ENCODE measurements at regions not wholly inside any gene's neighbourhood (a gene's known extent, or its start where the extent isn't known, plus 50 kb on each side); places are given as distances from the start of the nearest gene placed in this dataset.

DNA sequence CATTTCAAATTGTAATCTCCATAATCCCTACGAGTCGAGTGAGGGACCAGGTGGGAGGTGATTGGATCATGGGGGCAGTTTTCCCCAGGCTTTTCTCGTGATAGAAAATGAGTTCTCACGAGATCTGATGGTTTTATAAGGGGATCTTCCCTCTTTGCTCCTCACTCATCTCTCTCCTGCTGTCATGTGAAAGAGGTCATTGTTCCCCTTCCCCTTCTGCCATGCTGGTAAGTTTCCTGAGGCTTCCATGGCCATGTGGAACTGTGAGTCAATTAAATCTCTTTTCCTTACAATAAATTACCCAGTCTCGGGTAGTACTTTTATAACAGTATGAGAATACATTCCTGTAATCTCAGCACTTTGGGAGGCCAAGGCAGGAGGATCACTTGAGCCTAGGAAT lies 76.7 kb upstream of the MARCHF10 start:
- POLR2A ChIA-PET (ENCODE audit: unreplicated experiment) = no interaction called here
- intact Hi-C loops (cut with micrococcal nuclease) = no loop called here

DNA sequence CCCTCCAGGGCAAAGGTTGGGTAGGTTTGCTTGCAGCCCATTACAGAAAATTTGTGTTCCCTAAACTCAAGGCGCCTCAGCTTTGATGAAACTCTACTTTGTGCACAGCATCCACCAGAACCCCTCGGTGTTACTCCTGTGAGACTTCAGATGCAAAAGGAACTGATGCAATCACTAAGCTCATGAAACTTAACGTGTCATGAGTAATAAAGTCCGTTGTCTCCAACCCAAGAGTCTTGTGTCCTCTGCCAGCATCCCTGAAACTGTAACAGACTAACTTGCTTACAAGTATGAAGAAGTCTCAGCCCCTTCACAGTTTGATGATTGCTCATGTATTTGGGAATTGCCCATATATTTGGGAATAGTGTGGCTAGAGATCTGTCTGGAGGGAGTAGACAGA lies 74.8 kb upstream of the MARCHF10 start:
- H3F3A ChIP-seq (ENCODE audit: low read length, unreplicated experiment) = no peaks in the 10 kb centered on the region
- no peak overlapping the region for H3K4me3 ChIP-seq (ENCODE audit: low read length)
- DNase-seq (peak; percentile 14), ATAC-seq (no peak)
- no TSS peak for BruUV-seq (replicated peaks)
- no peaks in the 10 kb centered on the region for H3K27me3 ChIP-seq (ENCODE audit: low read length)
- no peaks in the 10 kb centered on the region for H4K20me1 ChIP-seq (ENCODE audit: low read length)
- H3K4me1 ChIP-seq (ENCODE audit: insufficient read depth, low read length) = peaks cover 4% of the 10 kb centered on the region
- H3K36me3 ChIP-seq (ENCODE audit: low read depth, low read length) = no peaks in the 10 kb centered on the region
- ChIA-PET CTCF (no interaction called here), POLR2A (ENCODE audit: unreplicated experiment) (no interaction called here)
- no peak overlapping the region for H3K27ac ChIP-seq (ENCODE audit: low read length)
- H3K9me3 ChIP-seq (ENCODE audit: low read length) = no peaks in the 10 kb centered on the region
- H3K4me2 ChIP-seq (ENCODE audit: low read length) = no peak overlapping the region
- no peaks in the 10 kb centered on the region for H3K9me2 ChIP-seq (replicated peaks; ENCODE audit: low read length)
- TF ChIP-seq, protein P1, sequence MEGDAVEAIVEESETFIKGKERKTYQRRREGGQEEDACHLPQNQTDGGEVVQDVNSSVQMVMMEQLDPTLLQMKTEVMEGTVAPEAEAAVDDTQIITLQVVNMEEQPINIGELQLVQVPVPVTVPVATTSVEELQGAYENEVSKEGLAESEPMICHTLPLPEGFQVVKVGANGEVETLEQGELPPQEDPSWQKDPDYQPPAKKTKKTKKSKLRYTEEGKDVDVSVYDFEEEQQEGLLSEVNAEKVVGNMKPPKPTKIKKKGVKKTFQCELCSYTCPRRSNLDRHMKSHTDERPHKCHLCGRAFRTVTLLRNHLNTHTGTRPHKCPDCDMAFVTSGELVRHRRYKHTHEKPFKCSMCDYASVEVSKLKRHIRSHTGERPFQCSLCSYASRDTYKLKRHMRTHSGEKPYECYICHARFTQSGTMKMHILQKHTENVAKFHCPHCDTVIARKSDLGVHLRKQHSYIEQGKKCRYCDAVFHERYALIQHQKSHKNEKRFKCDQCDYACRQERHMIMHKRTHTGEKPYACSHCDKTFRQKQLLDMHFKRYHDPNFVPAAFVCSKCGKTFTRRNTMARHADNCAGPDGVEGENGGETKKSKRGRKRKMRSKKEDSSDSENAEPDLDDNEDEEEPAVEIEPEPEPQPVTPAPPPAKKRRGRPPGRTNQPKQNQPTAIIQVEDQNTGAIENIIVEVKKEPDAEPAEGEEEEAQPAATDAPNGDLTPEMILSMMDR (conservative IDR thresholded peaks at IDR 0.05; ENCODE audit: low read depth, low read length) = no peak
- TF ChIP-seq EZH2phosphoT487 (IDR thresholded peaks at IDR 0.05; ENCODE audit: borderline replicate concordance, low read length) (no peak), EZH2 (IDR thresholded peaks at IDR 0.05; ENCODE audit: low read length, unreplicated experiment) (no peak)
- H3K79me2 ChIP-seq (ENCODE audit: low read length) = no peaks in the 10 kb centered on the region
- H2AFZ ChIP-seq (ENCODE audit: low read length) = no peak overlapping the region
- no peak overlapping the region for H3K9ac ChIP-seq (ENCODE audit: low read length)
- intact Hi-C loops (cut with micrococcal nuclease) = no loop called here

More for the DNA sequence above, 76.7 kb upstream of the MARCHF10 start:
- ATAC-seq (no peak), DNase-seq (no peak)
- Histone ChIP-seq H3K9me3 (ENCODE audit: low read length) (no peaks in the 10 kb centered on the region), H3K36me3 (ENCODE audit: low read depth, low read length) (no peaks in the 10 kb centered on the region), H3K9ac (ENCODE audit: low read length) (no peak overlapping the region), H3F3A (ENCODE audit: low read length, unreplicated experiment) (no peaks in the 10 kb centered on the region), H3K79me2 (ENCODE audit: low read length) (no peaks in the 10 kb centered on the region), H3K4me3 (ENCODE audit: low read length) (no peak overlapping the region), H3K27ac (ENCODE audit: low read length) (no peak overlapping the region), H3K4me1 (ENCODE audit: insufficient read depth, low read length) (peaks cover 20% of the 10 kb centered on the region), H4K20me1 (ENCODE audit: low read length) (no peaks in the 10 kb centered on the region), H3K4me2 (ENCODE audit: low read length) (no peak overlapping the region), H2AFZ (ENCODE audit: low read length) (no peak overlapping the region), H3K9me2 (replicated peaks; ENCODE audit: low read length) (no peaks in the 10 kb centered on the region), H3K27me3 (ENCODE audit: low read length) (no peaks in the 10 kb centered on the region)
- CTCF ChIA-PET = no interaction called here
- no peak for TF ChIP-seq EZH2phosphoT487 (IDR thresholded peaks at IDR 0.05; ENCODE audit: borderline replicate concordance, low read length)
- no TSS peak for BruUV-seq (replicated peaks)

DNA sequence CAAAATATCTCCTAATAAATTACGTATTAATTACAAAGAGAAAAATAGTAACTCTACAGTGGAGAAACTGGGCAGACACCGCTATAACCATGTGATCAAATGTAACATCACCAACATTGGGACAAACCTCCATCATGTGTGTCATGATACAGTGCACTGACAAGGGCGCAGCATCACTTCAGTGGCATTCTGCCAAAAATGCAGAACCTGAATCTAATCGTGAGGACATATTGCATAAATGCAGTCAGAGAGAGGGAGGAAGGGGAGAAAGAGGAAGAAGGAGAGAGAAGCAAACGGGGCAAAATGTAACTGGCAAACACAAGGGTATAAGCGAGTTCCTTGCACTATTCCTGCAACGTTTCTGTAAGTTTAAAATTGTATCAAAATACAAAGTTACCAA lies 74.2 kb upstream of the MARCHF10 start:
- CTCF ChIA-PET = no interaction called here
- Histone ChIP-seq H3K9me2 (replicated peaks; ENCODE audit: low read length) (no peaks in the 10 kb centered on the region), H3K9me3 (ENCODE audit: low read length) (no peaks in the 10 kb centered on the region), H3K36me3 (ENCODE audit: low read depth, low read length) (no peaks in the 10 kb centered on the region), H3K27ac (ENCODE audit: low read length) (no peak overlapping the region), H3K4me3 (ENCODE audit: low read length) (no peak overlapping the region), H3K4me1 (ENCODE audit: insufficient read depth, low read length) (peaks cover 6% of the 10 kb centered on the region), H3K27me3 (ENCODE audit: low read length) (no peaks in the 10 kb centered on the region), H3K4me2 (ENCODE audit: low read length) (no peak overlapping the region), H2AFZ (ENCODE audit: low read length) (no peak overlapping the region), H3K79me2 (ENCODE audit: low read length) (no peaks in the 10 kb centered on the region), H3K9ac (ENCODE audit: low read length) (no peak overlapping the region), H3F3A (ENCODE audit: low read length, unreplicated experiment) (no peaks in the 10 kb centered on the region), H4K20me1 (ENCODE audit: low read length) (no peaks in the 10 kb centered on the region)
- ATAC-seq = no peak
- POLR2A ChIA-PET (ENCODE audit: unreplicated experiment) = no interaction called here
- intact Hi-C loops (cut with micrococcal nuclease) = no loop called here
- TF ChIP-seq EZH2 (IDR thresholded peaks at IDR 0.05; ENCODE audit: low read length, unreplicated experiment) (no peak), EZH2phosphoT487 (IDR thresholded peaks at IDR 0.05; ENCODE audit: borderline replicate concordance, low read length) (no peak)
- TF ChIP-seq, protein P1 (conservative IDR thresholded peaks at IDR 0.05; ENCODE audit: low read depth, low read length) = no peak
- no peak for DNase-seq
- no TSS peak for BruUV-seq (replicated peaks)

All from PC-3 (cell line).